22Rv1 (cell line): ENCODE measurements at regions not wholly inside any gene's neighbourhood (a gene's known extent, or its start where the extent isn't known, plus 50 kb on each side); places are given as distances from the start of the nearest gene placed in this dataset.

Experiments used
- CTCF ChIP-seq: fragments of 450-650 bp; IDR thresholded peaks from 2 replicates; pipeline ENCODE4 v1.5.1; 2017; ENCODE audit warnings: mild to moderate bottlenecking
- ZFX ChIP-seq: fragments of 450-650 bp; IDR thresholded peaks from 2 replicates; pipeline ENCODE4 v1.6.1; 2017; ENCODE audit warnings: antibody characterized with exemption, borderline replicate concordance

DNA sequence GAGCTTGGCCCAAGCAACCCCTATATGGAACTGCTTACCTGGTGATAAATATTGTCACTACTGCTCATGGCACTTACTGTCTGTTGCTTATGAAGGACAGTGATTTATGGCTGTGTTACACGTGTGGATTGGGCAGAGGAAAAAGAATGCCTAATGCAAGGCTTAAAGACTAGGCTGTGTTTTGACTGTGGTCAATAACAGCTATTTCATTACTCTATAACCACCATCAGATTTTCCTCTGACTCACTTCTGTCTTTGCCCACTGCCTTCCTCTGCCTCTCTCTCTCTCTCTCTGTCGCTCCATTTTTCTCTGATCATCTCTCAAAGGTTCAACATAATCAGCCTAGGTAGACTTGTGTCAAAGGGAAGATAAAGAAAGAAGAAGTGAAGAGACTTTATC lies 96.2 kb downstream of the TLR4 start:
- TF ChIP-seq CTCF (no peak), ZFX (no peak)
